HUES64 (cell line): ENCODE measurements at regions not wholly inside any gene's neighbourhood (a gene's known extent, or its start where the extent isn't known, plus 50 kb on each side); places are given as distances from the start of the nearest gene placed in this dataset.

Source experiments
- H3K27ac ChIP-seq: 2 replicates; pipeline ENCODE4 v1.7.0; 2013; ENCODE audit warnings: low read depth, low read length, inconsistent platforms
- H3K27me3 ChIP-seq: 2 replicates; pipeline ENCODE4 v1.6.1; 2013; ENCODE audit warnings: mild to moderate bottlenecking, low read length; ENCODE audit not compliant: insufficient read depth
- H3K36me3 ChIP-seq: 2 replicates; pipeline ENCODE4 v1.6.1; 2013; ENCODE audit warnings: mild to moderate bottlenecking, low read length; ENCODE audit not compliant: insufficient read depth
- H3K4me1 ChIP-seq: 2 replicates; pipeline ENCODE4 v1.6.1; 2013; ENCODE audit warnings: mild to moderate bottlenecking, low read length, moderate library complexity; ENCODE audit not compliant: insufficient read depth
- H3K4me3 ChIP-seq: 2 replicates; pipeline ENCODE4 v1.5.1; 2013; ENCODE audit warnings: mild to moderate bottlenecking, low read length, moderate library complexity
- H3K9ac ChIP-seq: 2 replicates; pipeline ENCODE4 v1.6.1; 2013; ENCODE audit warnings: mild to moderate bottlenecking, low read depth, low read length
- H3K9me3 ChIP-seq: 2 replicates; pipeline ENCODE4 v1.6.1; 2013; ENCODE audit warnings: low read depth, low read length; ENCODE audit not compliant: insufficient read depth
- WGBS: fragments of 150-250, 120-280 bp; methylation state at CpG from one replicate; pipeline ENCODE4 v1.1.7; 2013; ENCODE audit warnings: missing lambda C conversion rate; 5-methylcytosine and 5-hydroxymethylcytosine counted together

DNA sequence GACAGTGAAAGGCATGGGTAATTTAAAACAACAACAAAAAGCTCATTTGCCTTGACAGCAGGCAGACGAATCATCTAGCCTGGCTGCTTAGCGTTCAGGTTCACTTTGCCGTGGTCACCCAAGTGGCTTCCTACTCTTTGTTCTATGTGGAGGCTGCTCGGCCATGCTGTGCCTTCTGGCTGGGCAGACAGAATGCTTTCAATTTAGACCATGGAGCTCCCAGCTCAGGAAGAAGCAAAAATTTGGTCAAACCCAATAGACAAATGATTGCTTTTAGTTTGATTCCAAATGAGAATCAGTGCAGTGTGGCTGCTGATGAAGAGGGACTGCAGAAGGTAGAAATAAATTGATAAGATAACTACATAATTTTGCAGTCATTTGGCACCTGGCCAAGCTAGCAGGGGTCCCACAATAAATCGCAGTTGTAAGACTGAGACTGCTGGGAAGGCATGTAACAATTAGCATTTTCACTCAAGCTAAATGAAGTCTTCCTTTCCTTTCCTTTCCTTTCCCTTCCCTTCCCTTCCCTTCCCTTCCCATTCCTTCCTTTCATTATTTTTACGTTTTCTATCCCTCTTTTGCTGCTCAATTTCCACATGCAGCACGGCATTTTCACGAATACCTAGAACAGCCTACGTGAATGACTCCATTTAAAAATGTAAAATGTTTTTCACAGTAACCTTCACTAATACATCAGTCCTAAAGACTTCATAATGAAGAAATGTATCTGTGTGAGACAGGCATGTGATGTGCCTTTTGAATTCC lies 360.4 kb upstream of the TGFBR2 start:
- peaks cover 15% of the 10 kb centered on the region; the same call in 1 of the 2 replicates for H3K4me1 ChIP-seq
- H3K4me3 ChIP-seq: no peak overlapping the region
- H3K27ac ChIP-seq: peak overlapping the region; percentile 22; the same call in 1 of the 2 replicates
- no peaks in the 10 kb centered on the region for H3K36me3 ChIP-seq
- no peaks in the 10 kb centered on the region for H3K9me3 ChIP-seq
- no peaks in the 10 kb centered on the region for H3K27me3 ChIP-seq
- 74% methylated on average over 9 of the region's 9 CpGs for WGBS
- H3K9ac ChIP-seq: no peak overlapping the region

DNA sequence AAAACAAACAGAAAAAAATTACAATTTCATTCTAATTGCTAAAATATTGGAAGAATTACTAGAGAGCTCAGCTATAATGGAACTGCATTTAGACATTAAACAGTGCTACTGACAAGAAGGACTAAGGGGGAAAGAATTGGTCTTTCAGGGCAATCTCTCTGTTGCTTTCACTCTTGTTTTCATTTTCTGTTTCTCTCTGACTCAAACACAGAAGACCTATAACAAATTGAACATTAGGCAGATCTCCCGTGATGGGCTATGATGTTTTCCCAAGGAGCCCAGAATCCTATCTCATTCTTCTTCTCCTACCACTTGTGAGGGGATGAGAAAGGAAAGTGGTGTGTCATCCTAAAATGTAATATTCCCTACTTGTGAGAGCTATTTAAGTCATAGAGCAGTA lies 358.0 kb upstream of the TGFBR2 start:
- H3K36me3 ChIP-seq: no peaks in the 10 kb centered on the region
- 100% methylated on average over 1 of the region's 1 CpG for WGBS
- no peaks in the 10 kb centered on the region for H3K9me3 ChIP-seq
- H3K9ac ChIP-seq: no peak overlapping the region
- peaks cover 15% of the 10 kb centered on the region; the same call in 1 of the 2 replicates for H3K4me1 ChIP-seq
- no peak overlapping the region for H3K4me3 ChIP-seq
- H3K27me3 ChIP-seq: no peaks in the 10 kb centered on the region
- H3K27ac ChIP-seq: no peak overlapping the region

DNA sequence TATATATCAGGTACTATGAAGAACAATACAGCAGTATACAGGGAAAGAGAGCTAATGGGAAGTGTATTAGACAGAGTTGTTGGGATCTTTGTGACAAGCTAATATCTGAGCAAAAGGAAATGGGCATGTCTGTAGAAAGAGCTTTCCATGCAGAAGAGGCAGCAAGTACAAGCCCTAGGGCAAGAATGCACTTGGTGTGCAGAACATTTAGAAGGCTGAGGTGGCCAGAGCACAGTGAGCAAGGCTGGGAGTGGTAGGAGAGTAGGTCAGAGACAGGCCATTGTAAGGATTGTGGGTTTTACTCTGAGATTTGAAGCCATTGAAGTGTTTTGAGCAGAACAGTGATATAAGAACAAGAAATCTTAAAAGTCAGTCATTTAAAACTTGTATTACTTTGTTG lies 353.9 kb upstream of the TGFBR2 start:
- H3K4me3 ChIP-seq: no peak overlapping the region
- no peaks in the 10 kb centered on the region for H3K36me3 ChIP-seq
- H3K9ac ChIP-seq: no peak overlapping the region
- no peaks in the 10 kb centered on the region for H3K27me3 ChIP-seq
- peaks cover 6% of the 10 kb centered on the region; the same call in 1 of the 2 replicates for H3K9me3 ChIP-seq
- H3K27ac ChIP-seq: no peak overlapping the region
- 0 out of 2 replicates have a peak, but pooled peaks cover under 1% of the 10 kb centered on the region for H3K4me1 ChIP-seq

DNA sequence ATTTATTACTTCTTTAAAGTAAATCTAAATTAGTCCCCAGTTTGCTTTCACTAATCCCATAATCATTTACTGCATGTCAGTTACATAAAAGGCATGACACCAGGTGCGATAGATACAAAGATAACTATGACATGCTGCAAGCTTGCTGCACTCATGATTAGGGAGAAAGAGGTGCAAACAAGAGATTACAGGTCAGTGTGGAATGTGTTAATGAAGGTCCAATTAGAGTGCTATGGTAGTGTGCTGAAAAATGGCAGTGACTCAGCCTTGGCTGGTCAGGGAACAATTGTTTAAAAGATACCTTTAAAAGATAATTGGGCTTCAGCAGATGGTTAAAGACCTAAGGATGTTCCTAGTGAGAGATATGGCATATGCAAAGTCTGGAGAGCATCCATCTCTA lies 352.6 kb upstream of the TGFBR2 start:
- Histone ChIP-seq H3K9me3 (peaks cover 6% of the 10 kb centered on the region; the same call in 1 of the 2 replicates), H3K4me1 (peaks cover 8% of the 10 kb centered on the region), H3K36me3 (no peaks in the 10 kb centered on the region), H3K4me3 (no peak overlapping the region), H3K27me3 (no peaks in the 10 kb centered on the region), H3K9ac (no peak overlapping the region), H3K27ac (no peak overlapping the region)
- 64% methylated on average over 1 of the region's 1 CpG for WGBS

DNA sequence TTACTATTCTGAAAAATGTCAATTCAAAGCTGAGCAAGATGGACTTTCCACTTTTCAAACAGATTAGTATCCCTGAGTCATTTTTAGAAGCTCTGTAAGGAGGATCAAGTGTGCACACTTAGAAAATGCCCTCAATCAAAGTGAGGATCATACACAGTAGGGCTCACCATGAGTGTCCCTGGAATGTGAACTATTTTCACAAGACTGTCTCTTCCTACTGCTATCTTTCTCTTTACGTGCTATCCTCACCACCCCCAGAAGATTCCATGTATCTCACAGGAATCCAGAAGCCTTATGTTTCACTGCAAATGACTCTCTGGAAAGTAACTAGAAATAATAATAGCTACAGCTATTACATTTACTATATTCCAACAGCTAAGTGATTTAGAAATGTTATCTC lies 349.9 kb upstream of the TGFBR2 start:
- no peak overlapping the region for H3K4me3 ChIP-seq
- 94% methylated on average over 1 of the region's 1 CpG for WGBS
- H3K4me1 ChIP-seq: peaks cover 20% of the 10 kb centered on the region
- no peaks in the 10 kb centered on the region for H3K36me3 ChIP-seq
- H3K9me3 ChIP-seq: peaks cover 6% of the 10 kb centered on the region; the same call in 1 of the 2 replicates
- no peak overlapping the region for H3K9ac ChIP-seq
- no peaks in the 10 kb centered on the region for H3K27me3 ChIP-seq
- no peak overlapping the region for H3K27ac ChIP-seq

DNA sequence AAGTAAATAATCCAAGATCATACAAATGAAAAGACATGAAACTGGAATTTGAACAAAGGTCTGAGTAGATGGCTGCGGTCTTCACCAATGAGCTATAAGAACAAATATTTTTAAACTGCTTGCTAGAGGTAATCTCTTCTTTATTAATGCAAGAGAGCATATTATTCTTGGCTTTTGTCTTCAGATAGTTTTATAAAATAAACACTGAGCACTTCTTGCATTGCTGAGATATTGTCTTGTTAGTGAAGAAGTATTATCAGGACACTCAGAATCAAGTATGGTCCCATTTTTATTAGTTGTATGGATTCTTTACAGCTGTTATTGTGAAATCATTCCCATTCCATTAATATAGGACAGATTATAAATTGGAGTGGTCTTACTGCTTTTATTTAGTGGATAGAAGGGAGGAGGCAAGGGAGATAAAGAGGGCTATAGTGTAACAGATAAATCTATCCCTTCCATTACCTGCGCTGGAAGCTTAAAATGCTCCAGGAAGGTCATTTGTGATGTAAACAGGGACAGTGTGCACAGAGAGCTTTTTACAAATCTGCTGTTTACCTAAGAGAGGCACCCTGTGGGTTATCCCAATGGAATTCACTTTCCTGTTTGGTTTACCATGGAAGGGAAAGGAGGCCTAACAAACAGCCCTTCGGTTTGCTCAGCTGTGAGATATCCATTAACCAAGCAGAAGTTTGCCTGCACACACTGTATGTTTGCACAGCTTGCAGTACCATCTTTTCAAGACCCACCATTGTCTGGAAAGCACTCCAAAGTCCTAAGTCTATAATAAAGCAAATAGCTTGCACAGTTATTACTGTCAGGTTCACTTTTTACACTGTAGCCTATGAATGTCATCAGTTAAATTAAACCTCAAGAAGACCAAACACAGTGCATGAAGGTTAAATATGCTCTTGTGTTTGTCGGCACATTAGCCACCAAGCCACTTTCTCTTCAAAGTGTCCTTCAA lies 347.7 kb upstream of the TGFBR2 start:
- WGBS: 22% methylated on average over 2 of the region's 4 CpGs
- H3K9me3 ChIP-seq: peaks cover 6% of the 10 kb centered on the region; the same call in 1 of the 2 replicates

DNA sequence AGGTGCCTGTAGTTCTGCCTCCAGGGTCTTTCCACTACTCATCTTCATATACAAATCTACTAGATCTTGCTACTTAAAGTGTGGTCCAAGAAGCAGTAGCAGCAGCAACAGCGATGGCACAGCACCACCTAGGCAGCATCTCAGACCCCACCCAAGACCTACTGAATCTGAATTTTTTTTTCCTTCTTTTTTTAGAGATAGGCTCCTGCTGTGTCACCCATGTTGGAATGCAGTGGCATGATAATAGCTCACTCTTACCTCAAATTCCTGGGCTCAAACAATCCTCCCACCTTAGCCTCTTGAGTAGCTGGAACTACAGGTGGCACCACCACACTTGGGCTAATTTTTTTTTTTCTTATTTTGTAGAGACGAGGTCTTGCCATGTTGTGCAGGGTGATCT lies 346.7 kb upstream of the TGFBR2 start:
- no peak overlapping the region for H3K4me3 ChIP-seq
- no peak overlapping the region for H3K9ac ChIP-seq
- no peaks in the 10 kb centered on the region for H3K36me3 ChIP-seq
- peaks cover 20% of the 10 kb centered on the region for H3K4me1 ChIP-seq
- peak overlapping the region; percentile 35; the same call in 1 of the 2 replicates for H3K27ac ChIP-seq
- no peaks in the 10 kb centered on the region for H3K27me3 ChIP-seq
- 95% methylated on average over 2 of the region's 2 CpGs for WGBS
- H3K9me3 ChIP-seq: peaks cover 6% of the 10 kb centered on the region; the same call in 1 of the 2 replicates

More for the DNA sequence above, 347.7 kb upstream of the TGFBR2 start:
- H3K27me3 ChIP-seq: no peaks in the 10 kb centered on the region
- H3K9ac ChIP-seq: no peak overlapping the region
- no peak overlapping the region for H3K4me3 ChIP-seq
- H3K36me3 ChIP-seq: no peaks in the 10 kb centered on the region
- peaks cover 20% of the 10 kb centered on the region for H3K4me1 ChIP-seq
- H3K27ac ChIP-seq: peak overlapping the region; percentile 76; the same call in 1 of the 2 replicates

DNA sequence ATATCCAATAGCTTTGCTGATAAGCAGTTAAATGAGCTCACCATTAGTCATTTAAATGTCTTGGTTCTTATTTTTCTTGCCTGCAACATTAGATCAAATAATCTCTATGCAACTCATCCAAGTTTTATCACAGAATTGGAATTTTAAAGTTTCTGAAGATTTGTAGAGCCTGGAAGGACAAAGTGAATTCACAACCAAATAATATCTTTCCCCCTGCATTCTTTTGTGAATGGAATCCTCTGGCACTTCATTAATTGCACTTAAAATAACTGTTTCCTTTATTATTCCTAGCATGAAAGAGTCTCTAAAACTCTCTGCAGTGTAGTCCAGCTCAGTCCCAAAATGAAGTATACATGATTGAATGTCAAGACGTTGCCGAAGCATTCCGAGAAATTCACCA lies 345.6 kb upstream of the TGFBR2 start:
- peaks cover 20% of the 10 kb centered on the region for H3K4me1 ChIP-seq
- no peak overlapping the region for H3K4me3 ChIP-seq
- H3K9ac ChIP-seq: no peak overlapping the region
- WGBS: 92% methylated on average over 3 of the region's 3 CpGs
- H3K27ac ChIP-seq: no peak overlapping the region
- H3K36me3 ChIP-seq: no peaks in the 10 kb centered on the region
- H3K9me3 ChIP-seq: no peaks in the 10 kb centered on the region
- H3K27me3 ChIP-seq: no peaks in the 10 kb centered on the region

DNA sequence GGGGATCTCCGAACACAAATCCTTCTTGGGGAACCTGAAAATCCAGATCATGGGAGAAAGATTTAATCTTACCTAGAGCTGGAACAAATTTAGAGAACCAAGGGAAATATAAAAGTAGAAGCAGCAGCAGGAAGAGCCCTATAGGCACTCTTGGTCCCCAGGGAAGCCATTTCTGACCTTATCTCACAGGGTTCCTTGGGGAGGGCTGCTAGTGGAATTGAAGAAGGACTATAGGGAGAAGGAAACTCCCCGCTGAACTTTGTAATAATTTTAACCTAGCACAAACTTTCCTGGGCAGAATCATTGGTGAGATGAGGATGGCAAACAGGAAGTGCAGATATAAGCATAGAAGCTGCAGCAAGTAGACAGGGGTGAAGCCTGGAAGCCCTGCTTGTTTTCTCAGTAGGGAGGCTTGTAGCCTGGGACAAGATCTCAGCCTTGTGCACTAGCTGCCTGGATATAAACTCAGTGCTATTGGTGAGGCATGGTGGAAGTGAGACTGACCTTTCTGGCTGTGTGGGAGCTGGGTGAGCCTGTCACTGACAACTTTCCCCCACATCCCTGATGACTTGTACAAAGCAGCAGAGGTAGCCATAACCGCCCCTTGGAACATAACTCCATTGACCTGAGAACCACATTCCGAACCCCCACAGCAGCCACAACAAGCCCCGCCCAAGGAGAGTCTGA lies 343.0 kb upstream of the TGFBR2 start:
- Histone ChIP-seq H3K9ac (no peak overlapping the region), H3K9me3 (no peaks in the 10 kb centered on the region), H3K27me3 (no peaks in the 10 kb centered on the region), H3K36me3 (no peaks in the 10 kb centered on the region), H3K4me1 (peaks cover 15% of the 10 kb centered on the region), H3K27ac (no peak overlapping the region), H3K4me3 (no peak overlapping the region)
- WGBS: 94% methylated on average over 5 of the region's 5 CpGs

DNA sequence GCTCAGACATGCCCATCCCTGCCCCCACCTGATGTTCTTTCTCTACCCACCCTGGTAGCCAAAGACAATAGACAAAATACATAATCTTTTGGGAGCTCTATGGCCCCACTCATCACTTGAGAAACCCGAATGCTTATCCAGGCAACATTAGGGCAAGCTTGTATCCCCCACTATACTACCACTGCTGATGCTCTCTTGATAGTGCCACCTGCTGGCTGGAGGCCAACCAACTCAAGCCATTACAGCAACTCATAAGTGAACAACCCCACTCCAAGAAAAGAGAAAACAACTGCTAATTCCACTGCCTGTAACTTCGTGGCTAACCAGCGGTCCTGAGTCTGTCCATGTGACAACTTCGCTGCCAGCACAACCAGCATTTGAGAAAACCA lies 342.5 kb upstream of the TGFBR2 start:
- H3K4me3 ChIP-seq: no peak overlapping the region
- no peaks in the 10 kb centered on the region for H3K36me3 ChIP-seq
- 85% methylated on average over 4 of the region's 4 CpGs for WGBS
- no peak overlapping the region for H3K27ac ChIP-seq
- H3K9ac ChIP-seq: no peak overlapping the region
- no peaks in the 10 kb centered on the region for H3K9me3 ChIP-seq
- peaks cover 12% of the 10 kb centered on the region for H3K4me1 ChIP-seq
- no peaks in the 10 kb centered on the region for H3K27me3 ChIP-seq
